ENCODE measurements at regions not wholly inside any gene's neighbourhood (a gene's known extent, or its start where the extent isn't known, plus 50 kb on each side); places are given as distances from the start of the nearest gene placed in this dataset.

DNA sequence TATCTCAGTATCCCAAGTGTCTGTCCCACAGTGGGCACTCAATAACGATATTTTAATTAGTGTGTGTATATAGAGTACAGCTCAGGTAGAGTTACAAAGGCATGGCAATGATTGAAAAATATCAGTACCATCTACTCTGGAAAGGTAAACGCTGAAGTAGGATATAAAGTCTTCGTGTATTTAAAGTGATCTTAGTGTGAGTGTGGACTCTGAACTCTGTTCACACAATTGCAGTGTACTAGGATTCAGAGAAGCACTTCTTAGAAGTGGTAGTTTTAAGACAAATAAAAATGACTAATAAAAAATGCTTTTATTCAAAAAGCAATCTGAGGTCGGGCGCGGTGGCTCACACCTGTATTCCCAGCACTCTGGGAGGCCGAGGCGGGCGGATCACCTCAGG lies 62.9 kb upstream of the RAP2B start:
- TF ChIP-seq, protein P1, sequence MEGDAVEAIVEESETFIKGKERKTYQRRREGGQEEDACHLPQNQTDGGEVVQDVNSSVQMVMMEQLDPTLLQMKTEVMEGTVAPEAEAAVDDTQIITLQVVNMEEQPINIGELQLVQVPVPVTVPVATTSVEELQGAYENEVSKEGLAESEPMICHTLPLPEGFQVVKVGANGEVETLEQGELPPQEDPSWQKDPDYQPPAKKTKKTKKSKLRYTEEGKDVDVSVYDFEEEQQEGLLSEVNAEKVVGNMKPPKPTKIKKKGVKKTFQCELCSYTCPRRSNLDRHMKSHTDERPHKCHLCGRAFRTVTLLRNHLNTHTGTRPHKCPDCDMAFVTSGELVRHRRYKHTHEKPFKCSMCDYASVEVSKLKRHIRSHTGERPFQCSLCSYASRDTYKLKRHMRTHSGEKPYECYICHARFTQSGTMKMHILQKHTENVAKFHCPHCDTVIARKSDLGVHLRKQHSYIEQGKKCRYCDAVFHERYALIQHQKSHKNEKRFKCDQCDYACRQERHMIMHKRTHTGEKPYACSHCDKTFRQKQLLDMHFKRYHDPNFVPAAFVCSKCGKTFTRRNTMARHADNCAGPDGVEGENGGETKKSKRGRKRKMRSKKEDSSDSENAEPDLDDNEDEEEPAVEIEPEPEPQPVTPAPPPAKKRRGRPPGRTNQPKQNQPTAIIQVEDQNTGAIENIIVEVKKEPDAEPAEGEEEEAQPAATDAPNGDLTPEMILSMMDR (IDR thresholded peaks at IDR 0.05): no peak
- no peak for TF ChIP-seq POLR2A (IDR thresholded peaks at IDR 0.05)
